ENCODE measurements at regions not wholly inside any gene's neighbourhood (a gene's known extent, or its start where the extent isn't known, plus 50 kb on each side); places are given as distances from the start of the nearest gene placed in this dataset.

DNA sequence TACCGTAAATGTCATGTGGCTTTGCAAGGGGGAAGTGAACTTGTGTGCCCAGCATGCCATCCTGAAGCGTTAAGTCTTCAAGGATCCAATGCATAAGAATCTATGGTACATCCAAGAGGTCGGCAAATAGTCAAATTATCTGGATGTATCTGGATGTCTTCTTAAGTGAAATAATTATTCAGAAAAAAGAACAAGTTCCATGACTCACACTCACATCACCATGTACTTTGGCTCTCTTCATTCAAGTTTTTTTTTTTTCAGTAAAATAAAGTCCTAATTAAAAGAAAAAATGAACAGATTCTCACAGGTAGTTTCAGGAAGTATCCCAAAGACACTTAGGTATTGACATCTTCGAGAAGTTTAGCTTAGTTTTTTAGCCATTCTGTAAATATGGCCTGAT, 62.7 kb upstream of the MEGF10 start:
- no peak overlapping the region for H2AK5ac ChIP-seq (ENCODE audit: low read depth, low read length)
- no peak overlapping the region for H3K27ac ChIP-seq (ENCODE audit: insufficient read depth, low read length)
- ATAC-seq (ENCODE audit: low read depth) (no peak), DNase-seq (peak; percentile 7)
- POLR2A ChIA-PET (ENCODE audit: unreplicated experiment): no interaction called here
- no peak overlapping the region for H3K56ac ChIP-seq (ENCODE audit: extremely low read depth, insufficient read depth, low read length)
- no peaks in the 10 kb centered on the region for H3K4me1 ChIP-seq (ENCODE audit: control insufficient read depth, insufficient read depth, low read length)
- TF ChIP-seq CEBPB (IDR thresholded peaks at IDR 0.05; ENCODE audit: low read depth, low read length) (no peak), MXI1 (IDR thresholded peaks at IDR 0.05; ENCODE audit: borderline replicate concordance, low read depth, low read length) (no peak), MAFK (IDR thresholded peaks at IDR 0.05; ENCODE audit: low read depth, low read length) (no peak), CHD1 (IDR thresholded peaks at IDR 0.05; ENCODE audit: low read depth, low read length) (no peak), RCOR1 (IDR thresholded peaks at IDR 0.05; ENCODE audit: insufficient replicate concordance, low read length) (no peak)
- no peak overlapping the region for H2BK120ac ChIP-seq (ENCODE audit: low read depth, low read length)
- H3K27me3 ChIP-seq (ENCODE audit: control insufficient read depth, insufficient read depth, low read length): peaks cover 23% of the 10 kb centered on the region
- H4K5ac ChIP-seq (ENCODE audit: low read depth, low read length): no peak overlapping the region
- H3K79me1 ChIP-seq (ENCODE audit: low read depth in 1 of 2, low read length in 2 of 2): no peaks in the 10 kb centered on the region
- intact Hi-C loops (cut with micrococcal nuclease): loop anchor here (5.0 kb wide), 1 partner anchor 381 kb away; no protein-coding TSS in a partner anchor
- no peak overlapping the region for H3K4me2 ChIP-seq (ENCODE audit: low read depth, low read length)
- H3K18ac ChIP-seq (ENCODE audit: low read depth, low read length): no peak overlapping the region
- no peak overlapping the region for H3K4ac ChIP-seq (ENCODE audit: low read depth, low read length)
- no peak overlapping the region for H2BK5ac ChIP-seq (ENCODE audit: low read depth, low read length, poor library complexity, severe bottlenecking)
- H3K14ac ChIP-seq (replicated peaks; ENCODE audit: low read depth, low read length): no peak overlapping the region
- CTCF ChIA-PET: no interaction called here
- no peaks in the 10 kb centered on the region for H4K20me1 ChIP-seq (ENCODE audit: insufficient read depth, low read length)
- H3K23ac ChIP-seq (ENCODE audit: low read depth, low read length): no peak overlapping the region
- no peak overlapping the region for H2BK20ac ChIP-seq (ENCODE audit: low read depth, low read length)
- H4K91ac ChIP-seq (ENCODE audit: insufficient read depth, low read depth, low read length): no peak overlapping the region
- H3K9ac ChIP-seq (ENCODE audit: low read depth, low read length): no peak overlapping the region
- H3K4me3 ChIP-seq (ENCODE audit: insufficient read depth, low read depth, low read length): no peak overlapping the region
- H2BK15ac ChIP-seq (ENCODE audit: low read depth, low read length): no peak overlapping the region
- no TSS peak for BruUV-seq (replicated peaks)
- H3K9me1 ChIP-seq (ENCODE audit: insufficient read depth, low read length): no peaks in the 10 kb centered on the region
- no CpG with 5 or more reads among the region's 4 CpGs for WGBS, 2 experiments (ENCODE audit: extremely low coverage in 2 of 2, insufficient read length in 1 of 2)
- no peak overlapping the region for H2AK9ac ChIP-seq (replicated peaks; ENCODE audit: low read depth, low read length, poor library complexity)
- dilution Hi-C loops (cut with HindIII; ENCODE audit: low sequenced_read_pairs, unreplicated experiment): no loop called here
- H4K8ac ChIP-seq (ENCODE audit: low read depth in 2 of 2, low read length in 2 of 2): no peak overlapping the region
- no peaks in the 10 kb centered on the region for H3K9me3 ChIP-seq (ENCODE audit: control insufficient read depth, insufficient read depth, low read length)
- no peaks in the 10 kb centered on the region for H3K36me3 ChIP-seq (ENCODE audit: control insufficient read depth, insufficient read depth, low read length)
- H2AFZ ChIP-seq (replicated peaks; ENCODE audit: low read length, poor library complexity): no peak overlapping the region
- in situ Hi-C loops (cut with MboI; ENCODE audit: low sequenced_read_pairs): no loop called here

Data from IMR-90 (cell line).